ENCODE measurements at regions not wholly inside any gene's neighbourhood (a gene's known extent, or its start where the extent isn't known, plus 50 kb on each side); places are given as distances from the start of the nearest gene placed in this dataset.

DNA sequence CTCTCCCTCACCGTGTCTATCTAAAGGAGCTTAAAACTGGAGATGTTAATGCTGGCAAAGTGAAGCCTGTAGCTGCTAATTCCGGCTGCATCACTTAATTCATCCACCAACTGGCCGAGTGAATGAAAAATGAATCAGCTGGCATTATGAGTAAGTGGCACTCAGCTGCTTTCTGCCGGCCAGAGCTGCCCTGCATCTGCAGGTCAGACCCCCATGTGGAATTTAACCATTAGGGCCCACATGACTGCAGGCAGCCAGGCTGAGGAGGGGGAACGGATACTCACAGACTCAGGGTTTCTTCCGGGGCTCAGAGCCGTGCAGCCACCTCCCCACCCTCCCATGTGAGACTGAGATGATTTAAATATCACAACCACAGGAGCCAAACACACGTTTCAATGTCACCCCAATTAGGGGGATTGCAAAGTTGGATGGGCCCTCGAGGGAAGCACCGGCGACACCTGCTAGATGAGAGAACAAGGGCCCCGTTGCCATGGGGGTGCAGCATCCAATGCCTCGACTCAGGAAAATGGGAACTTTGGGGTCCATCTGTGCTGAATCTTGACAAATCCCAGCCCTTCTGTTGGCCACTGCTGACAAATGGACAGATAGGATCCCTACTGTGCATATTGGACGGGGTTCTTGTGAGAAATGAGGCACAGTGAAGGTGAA lies 115.6 kb upstream of the ALDH1B1 start:
- H3K4me3 ChIP-seq (ENCODE audit: low read depth, low read length): no peak overlapping the region
- no peak for DNase-seq (ENCODE audit: low read depth)
- TF ChIP-seq, protein P1, sequence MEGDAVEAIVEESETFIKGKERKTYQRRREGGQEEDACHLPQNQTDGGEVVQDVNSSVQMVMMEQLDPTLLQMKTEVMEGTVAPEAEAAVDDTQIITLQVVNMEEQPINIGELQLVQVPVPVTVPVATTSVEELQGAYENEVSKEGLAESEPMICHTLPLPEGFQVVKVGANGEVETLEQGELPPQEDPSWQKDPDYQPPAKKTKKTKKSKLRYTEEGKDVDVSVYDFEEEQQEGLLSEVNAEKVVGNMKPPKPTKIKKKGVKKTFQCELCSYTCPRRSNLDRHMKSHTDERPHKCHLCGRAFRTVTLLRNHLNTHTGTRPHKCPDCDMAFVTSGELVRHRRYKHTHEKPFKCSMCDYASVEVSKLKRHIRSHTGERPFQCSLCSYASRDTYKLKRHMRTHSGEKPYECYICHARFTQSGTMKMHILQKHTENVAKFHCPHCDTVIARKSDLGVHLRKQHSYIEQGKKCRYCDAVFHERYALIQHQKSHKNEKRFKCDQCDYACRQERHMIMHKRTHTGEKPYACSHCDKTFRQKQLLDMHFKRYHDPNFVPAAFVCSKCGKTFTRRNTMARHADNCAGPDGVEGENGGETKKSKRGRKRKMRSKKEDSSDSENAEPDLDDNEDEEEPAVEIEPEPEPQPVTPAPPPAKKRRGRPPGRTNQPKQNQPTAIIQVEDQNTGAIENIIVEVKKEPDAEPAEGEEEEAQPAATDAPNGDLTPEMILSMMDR (conservative IDR thresholded peaks at IDR 0.05; ENCODE audit: low read depth, low read length): no peak

DNA sequence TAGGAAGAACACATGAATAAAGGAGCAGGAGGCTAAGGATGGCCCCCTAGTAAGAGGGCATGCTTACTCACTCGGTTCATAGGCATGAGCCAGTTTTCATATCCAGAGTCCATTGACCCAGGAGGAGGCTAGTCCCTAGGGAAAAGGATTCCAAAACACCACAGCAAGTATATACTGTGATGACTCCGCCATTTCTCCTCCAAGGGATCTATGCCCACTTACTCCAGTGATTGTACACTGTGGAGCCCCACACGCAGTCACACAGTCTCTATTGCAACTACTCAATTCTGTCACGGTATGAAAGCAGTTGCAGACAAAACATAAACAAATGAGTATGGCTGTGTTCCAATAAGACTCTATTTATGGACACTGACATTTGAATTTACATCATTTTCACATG lies 117.7 kb upstream of the ALDH1B1 start:
- TF ChIP-seq, protein P1 (conservative IDR thresholded peaks at IDR 0.05; ENCODE audit: low read depth, low read length): no peak
- peak; percentile 76 for DNase-seq (ENCODE audit: low read depth)
- H3K4me3 ChIP-seq (ENCODE audit: low read depth, low read length): no peak overlapping the region

DNA sequence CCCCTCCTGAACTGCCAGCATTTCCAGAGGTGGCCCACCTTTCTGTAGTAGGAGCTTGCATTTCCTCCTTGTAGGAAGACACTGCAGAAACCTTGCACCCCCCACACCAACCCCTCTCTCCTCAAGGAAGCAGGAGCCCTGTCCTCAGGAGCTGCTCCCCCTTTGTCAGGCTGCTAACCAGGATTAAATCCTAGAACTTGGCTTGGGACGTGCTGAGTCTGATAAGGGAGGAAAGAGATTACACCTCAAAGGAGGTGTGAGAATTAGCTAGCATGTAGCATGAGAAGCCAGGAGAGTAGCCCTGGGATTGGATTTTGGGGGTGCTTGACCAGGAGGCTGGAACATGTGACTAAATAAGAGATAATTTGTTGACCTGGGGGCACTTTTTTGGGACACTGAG lies 119.8 kb upstream of the ALDH1B1 start:
- TF ChIP-seq, protein P1 (conservative IDR thresholded peaks at IDR 0.05; ENCODE audit: low read depth, low read length): no peak
- DNase-seq (ENCODE audit: low read depth): no peak
- no peak overlapping the region for H3K4me3 ChIP-seq (ENCODE audit: low read depth, low read length)

DNA sequence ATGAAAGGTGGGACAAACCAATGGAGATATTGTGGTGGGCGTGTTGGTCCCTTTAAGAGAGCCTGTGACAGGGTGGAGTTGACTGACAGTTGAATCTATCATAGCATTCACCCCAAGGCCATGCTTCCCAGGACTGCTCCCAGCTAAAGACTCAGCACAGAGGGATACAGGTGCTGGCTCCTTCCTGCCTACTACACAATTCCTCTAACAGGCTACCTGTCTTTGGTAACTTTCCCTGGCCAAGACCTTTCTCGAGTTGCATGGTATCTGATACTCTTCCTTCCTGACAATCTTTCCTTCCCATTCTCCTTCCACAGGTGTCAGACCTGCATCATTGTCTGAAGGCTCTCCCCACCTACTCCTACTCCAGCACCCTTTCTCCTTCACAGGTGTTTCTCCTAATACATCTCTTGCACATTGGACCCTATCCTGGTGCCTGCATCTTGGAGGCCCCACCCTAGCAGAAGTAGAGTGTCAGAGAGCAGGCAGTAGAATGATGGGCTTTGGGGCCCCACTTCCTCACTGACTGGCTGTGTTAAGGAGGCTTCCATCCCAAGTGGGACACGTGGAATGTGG lies 120.7 kb upstream of the ALDH1B1 start:
- no peak for DNase-seq (ENCODE audit: low read depth)
- H3K4me3 ChIP-seq (ENCODE audit: low read depth, low read length): no peak overlapping the region
- TF ChIP-seq, protein P1 (conservative IDR thresholded peaks at IDR 0.05; ENCODE audit: low read depth, low read length): no peak

DNA sequence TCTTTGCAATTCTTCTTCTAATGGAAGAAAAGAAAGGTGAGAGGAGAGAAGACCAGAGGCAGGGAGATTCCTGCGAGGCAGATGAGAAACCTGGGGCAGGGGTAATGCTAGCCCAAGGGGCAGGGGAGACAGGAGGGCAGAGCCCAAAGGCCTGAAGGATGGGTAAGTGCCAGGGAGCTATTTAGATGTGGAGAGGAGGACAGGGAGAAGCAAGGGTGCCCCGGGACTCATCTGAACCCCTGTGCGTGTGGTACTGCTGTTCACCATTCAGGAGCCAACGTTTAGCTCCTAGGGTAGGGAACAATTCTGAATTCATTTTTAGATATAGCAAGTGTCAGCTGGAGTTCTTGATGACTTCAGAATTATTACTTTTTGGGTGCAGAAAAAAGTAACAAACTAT lies 122.7 kb upstream of the ALDH1B1 start:
- TF ChIP-seq, protein P1 (conservative IDR thresholded peaks at IDR 0.05; ENCODE audit: low read depth, low read length): no peak
- no peak for DNase-seq (ENCODE audit: low read depth)
- H3K4me3 ChIP-seq (ENCODE audit: low read depth, low read length): no peak overlapping the region

DNA sequence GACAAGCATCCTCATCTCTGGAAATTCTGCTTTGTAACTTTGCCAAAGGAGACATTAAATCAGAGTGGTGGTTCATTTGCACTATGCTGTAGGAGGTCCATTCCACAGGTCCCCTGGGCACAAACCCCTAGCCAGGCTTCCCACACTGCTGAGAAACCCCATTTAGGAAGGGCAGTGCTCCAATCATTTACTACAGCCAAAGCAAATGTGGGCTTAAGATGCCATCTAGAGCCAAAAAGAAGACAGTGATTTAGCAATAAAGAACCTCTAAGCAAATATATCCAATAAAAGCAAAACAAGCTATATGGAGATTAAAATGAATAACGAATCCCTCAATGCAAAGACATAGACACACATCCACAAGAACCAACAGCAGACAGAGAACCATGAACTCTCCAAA lies 129.0 kb upstream of the ALDH1B1 start:
- TF ChIP-seq, protein P1 (conservative IDR thresholded peaks at IDR 0.05; ENCODE audit: low read depth, low read length): peak; percentile 67
- no peak overlapping the region for H3K4me3 ChIP-seq (ENCODE audit: low read depth, low read length)
- DNase-seq (ENCODE audit: low read depth): peak; percentile 79

Measured in choroid plexus epithelial cell (primary cell).